GM19455 (cell line): ENCODE measurements at regions not wholly inside any gene's neighbourhood (a gene's known extent, or its start where the extent isn't known, plus 50 kb on each side); places are given as distances from the start of the nearest gene placed in this dataset.

Experiments
- ATAC-seq: cut with Tn5 transposase; IDR thresholded peaks from one replicate; pipeline ENCODE4 v1.9.1; 2021; ENCODE audit not compliant: unreplicated experiment

GRCh38 chr21:39056636-39057035, 126.6 kb downstream of the PSMG1 start:
- ATAC-seq = no peak

GRCh38 chr21:39055167-39055767, 128.0 kb downstream of the PSMG1 start:
- no peak for ATAC-seq

- no peak for ATAC-seq
These were observed 129.2 kb downstream of the PSMG1 start for GRCh38 chr21:39054066-39054465.

- no peak for ATAC-seq
These were observed 130.1 kb downstream of the PSMG1 start for GRCh38 chr21:39053126-39053525.

- ATAC-seq = no peak
These were observed 130.5 kb downstream of the PSMG1 start for GRCh38 chr21:39052718-39053117.

GRCh38 chr21:39051588-39051949, 131.7 kb downstream of the PSMG1 start:
- no peak for ATAC-seq

- ATAC-seq = no peak
These were observed 132.2 kb downstream of the PSMG1 start for GRCh38 chr21:39050841-39051587.

GRCh38 chr21:39048574-39048973, 134.7 kb downstream of the PSMG1 start:
- ATAC-seq = no peak

- no peak for ATAC-seq
These were observed 135.2 kb downstream of the PSMG1 start for GRCh38 chr21:39048064-39048463.

GRCh38 chr21:39047046-39047445, 136.2 kb downstream of the PSMG1 start:
- ATAC-seq = no peak

GRCh38 chr21:39046236-39046916, 136.9 kb downstream of the PSMG1 start:
- no peak for ATAC-seq

- no peak for ATAC-seq
These were observed 141.4 kb downstream of the PSMG1 start for GRCh38 chr21:39041816-39042215.

GRCh38 chr21:39040494-39041110, 142.6 kb downstream of the PSMG1 start:
- no peak for ATAC-seq

- no peak for ATAC-seq
These were observed 145.3 kb downstream of the PSMG1 start for GRCh38 chr21:39037807-39038405.

- ATAC-seq = no peak
These were observed 146.7 kb downstream of the PSMG1 start for GRCh38 chr21:39036581-39036980.

- no peak for ATAC-seq
These were observed 148.4 kb downstream of the PSMG1 start for GRCh38 chr21:39034590-39035536.

GRCh38 chr21:39033878-39034589, 149.2 kb downstream of the PSMG1 start:
- ATAC-seq = no peak

GRCh38 chr21:39029900-39030884, 153.1 kb downstream of the PSMG1 start:
- ATAC-seq = no peak
